ENCODE measurements at regions not wholly inside any gene's neighbourhood (a gene's known extent, or its start where the extent isn't known, plus 50 kb on each side); places are given as distances from the start of the nearest gene placed in this dataset.

DNA sequence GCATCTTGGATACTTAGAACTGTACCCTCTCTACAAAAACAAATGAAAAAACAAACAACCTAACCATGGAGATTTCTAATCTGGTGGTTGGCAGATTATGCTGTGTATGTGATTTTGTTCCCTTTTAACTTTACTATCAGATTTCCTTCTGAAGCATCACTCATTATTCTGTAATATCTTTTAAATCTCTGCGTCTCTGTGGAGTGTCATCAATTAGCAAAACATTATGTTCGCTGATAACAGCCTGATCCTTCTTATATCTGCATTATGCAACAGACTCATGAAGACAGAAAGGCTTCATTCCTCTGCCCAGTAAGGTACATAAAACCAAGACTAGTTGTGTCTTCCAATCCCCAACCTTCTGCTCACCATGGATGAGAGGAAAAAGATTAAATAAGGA is 110.3 kb upstream of the PDE5A start:
- Histone ChIP-seq H3K4me1 (no peaks in the 10 kb centered on the region; the same call in 1 of the 2 replicates), H3K36me3 (no peaks in the 10 kb centered on the region), H3K4me3 (ENCODE audit: low read depth, low read length) (no peak overlapping the region), H3K27me3 (no peaks in the 10 kb centered on the region), H3K9me3 (no peaks in the 10 kb centered on the region)
- no peak for DNase-seq
- TF ChIP-seq, protein P1, sequence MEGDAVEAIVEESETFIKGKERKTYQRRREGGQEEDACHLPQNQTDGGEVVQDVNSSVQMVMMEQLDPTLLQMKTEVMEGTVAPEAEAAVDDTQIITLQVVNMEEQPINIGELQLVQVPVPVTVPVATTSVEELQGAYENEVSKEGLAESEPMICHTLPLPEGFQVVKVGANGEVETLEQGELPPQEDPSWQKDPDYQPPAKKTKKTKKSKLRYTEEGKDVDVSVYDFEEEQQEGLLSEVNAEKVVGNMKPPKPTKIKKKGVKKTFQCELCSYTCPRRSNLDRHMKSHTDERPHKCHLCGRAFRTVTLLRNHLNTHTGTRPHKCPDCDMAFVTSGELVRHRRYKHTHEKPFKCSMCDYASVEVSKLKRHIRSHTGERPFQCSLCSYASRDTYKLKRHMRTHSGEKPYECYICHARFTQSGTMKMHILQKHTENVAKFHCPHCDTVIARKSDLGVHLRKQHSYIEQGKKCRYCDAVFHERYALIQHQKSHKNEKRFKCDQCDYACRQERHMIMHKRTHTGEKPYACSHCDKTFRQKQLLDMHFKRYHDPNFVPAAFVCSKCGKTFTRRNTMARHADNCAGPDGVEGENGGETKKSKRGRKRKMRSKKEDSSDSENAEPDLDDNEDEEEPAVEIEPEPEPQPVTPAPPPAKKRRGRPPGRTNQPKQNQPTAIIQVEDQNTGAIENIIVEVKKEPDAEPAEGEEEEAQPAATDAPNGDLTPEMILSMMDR (IDR thresholded peaks at IDR 0.05; ENCODE audit: low read depth, low read length): no peak

DNA sequence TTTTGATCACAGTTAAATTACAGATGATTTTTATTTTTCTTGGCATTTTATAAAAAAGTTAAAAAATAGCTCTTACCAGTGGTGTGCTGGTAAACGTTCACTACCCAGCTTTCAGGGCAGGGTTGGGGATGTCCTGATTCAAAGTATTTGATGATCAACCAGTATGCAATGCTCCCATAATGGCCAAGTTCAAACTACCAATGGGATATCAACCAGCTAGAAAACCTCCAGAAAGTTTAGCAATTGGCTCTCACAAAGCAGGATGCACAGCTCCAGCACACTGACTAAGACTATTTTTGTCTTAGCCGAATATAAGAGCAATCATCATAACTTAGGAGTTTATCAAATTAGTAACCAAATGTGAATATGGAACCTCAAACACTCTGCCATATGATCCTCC is 108.0 kb upstream of the PDE5A start:
- Histone ChIP-seq H3K27me3 (no peaks in the 10 kb centered on the region), H3K4me3 (ENCODE audit: low read depth, low read length) (no peak overlapping the region), H3K36me3 (no peaks in the 10 kb centered on the region), H3K4me1 (no peaks in the 10 kb centered on the region; the same call in 1 of the 2 replicates), H3K9me3 (no peaks in the 10 kb centered on the region)
- no peak for DNase-seq
- TF ChIP-seq, protein P1 (IDR thresholded peaks at IDR 0.05; ENCODE audit: low read depth, low read length): no peak

DNA sequence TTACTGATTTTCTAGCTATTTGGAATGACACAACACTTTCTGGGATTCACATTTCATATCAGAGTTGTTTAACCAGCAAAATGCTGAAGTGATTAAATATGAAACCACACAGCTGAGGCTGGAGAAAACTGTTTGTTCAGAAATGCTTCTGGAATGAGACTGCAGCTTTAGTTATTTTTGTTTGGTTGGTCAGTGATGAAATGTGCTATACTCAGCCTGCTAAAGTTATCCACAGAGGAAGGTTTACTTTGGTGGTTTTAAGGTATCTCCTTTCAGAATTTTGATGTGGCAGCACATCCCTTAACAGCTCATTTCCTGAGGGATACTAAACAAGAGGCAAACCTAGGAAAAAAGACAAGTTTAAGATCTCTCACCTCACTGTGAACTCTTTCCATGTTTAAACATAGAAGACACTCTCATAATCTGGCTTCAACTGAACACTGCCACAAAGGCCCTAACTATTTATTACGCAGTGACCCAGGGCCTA is 106.6 kb upstream of the PDE5A start:
- no peaks in the 10 kb centered on the region; the same call in 1 of the 2 replicates for H3K4me1 ChIP-seq
- no peaks in the 10 kb centered on the region for H3K27me3 ChIP-seq
- TF ChIP-seq, protein P1 (IDR thresholded peaks at IDR 0.05; ENCODE audit: low read depth, low read length): no peak
- no peaks in the 10 kb centered on the region for H3K9me3 ChIP-seq
- DNase-seq: no peak
- H3K36me3 ChIP-seq: no peaks in the 10 kb centered on the region
- H3K4me3 ChIP-seq (ENCODE audit: low read depth, low read length): no peak overlapping the region

DNA sequence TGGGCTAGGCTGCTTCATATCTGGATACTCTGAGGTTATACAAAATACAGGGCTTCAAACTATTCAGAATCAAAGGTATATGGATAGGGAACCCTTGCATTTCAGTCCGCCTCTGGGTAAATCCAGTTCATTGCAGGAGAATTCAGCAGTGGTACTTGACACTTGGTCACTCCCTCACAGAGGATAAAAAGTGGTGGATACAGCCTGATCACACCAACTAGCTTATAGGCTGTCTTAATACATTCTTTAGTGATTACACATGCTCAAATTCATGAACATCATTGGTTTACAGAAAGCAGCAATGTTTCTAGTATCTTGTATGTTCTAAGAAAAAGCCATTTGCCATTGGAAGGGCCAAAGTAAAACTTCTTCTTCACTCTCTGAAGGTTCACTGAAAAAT is 104.8 kb upstream of the PDE5A start:
- no peak overlapping the region for H3K4me3 ChIP-seq (ENCODE audit: low read depth, low read length)
- no peaks in the 10 kb centered on the region for H3K36me3 ChIP-seq
- H3K27me3 ChIP-seq: no peaks in the 10 kb centered on the region
- no peaks in the 10 kb centered on the region for H3K9me3 ChIP-seq
- no peak for DNase-seq
- H3K4me1 ChIP-seq: no peaks in the 10 kb centered on the region; the same call in 1 of the 2 replicates
- TF ChIP-seq, protein P1 (IDR thresholded peaks at IDR 0.05; ENCODE audit: low read depth, low read length): no peak

DNA sequence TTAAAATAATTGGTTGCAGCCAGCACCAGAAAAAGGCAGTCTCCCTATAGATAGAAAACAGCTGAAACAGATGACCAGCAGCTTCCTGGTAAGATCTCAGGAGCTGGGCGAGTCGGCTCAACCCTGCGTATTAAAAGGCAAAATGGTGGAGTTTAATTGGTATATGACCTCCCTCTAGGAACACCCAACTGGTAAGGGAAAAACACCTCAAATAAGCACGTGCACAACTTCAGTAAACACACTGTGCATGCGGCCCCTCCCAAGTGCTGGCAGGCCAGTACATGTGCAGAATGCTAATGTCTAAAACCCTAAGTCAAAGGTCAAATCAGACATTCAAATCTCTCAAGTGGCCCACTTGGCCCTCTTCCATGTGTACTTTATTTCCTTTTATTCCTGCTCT is 103.2 kb upstream of the PDE5A start:
- H3K9me3 ChIP-seq: no peaks in the 10 kb centered on the region
- H3K27me3 ChIP-seq: 0 out of 2 replicates have a peak, but pooled peaks cover 4% of the 10 kb centered on the region
- no peak overlapping the region for H3K4me3 ChIP-seq (ENCODE audit: low read depth, low read length)
- H3K4me1 ChIP-seq: no peaks in the 10 kb centered on the region; the same call in 1 of the 2 replicates
- no peaks in the 10 kb centered on the region for H3K36me3 ChIP-seq
- TF ChIP-seq, protein P1 (IDR thresholded peaks at IDR 0.05; ENCODE audit: low read depth, low read length): no peak
- no peak for DNase-seq

DNA sequence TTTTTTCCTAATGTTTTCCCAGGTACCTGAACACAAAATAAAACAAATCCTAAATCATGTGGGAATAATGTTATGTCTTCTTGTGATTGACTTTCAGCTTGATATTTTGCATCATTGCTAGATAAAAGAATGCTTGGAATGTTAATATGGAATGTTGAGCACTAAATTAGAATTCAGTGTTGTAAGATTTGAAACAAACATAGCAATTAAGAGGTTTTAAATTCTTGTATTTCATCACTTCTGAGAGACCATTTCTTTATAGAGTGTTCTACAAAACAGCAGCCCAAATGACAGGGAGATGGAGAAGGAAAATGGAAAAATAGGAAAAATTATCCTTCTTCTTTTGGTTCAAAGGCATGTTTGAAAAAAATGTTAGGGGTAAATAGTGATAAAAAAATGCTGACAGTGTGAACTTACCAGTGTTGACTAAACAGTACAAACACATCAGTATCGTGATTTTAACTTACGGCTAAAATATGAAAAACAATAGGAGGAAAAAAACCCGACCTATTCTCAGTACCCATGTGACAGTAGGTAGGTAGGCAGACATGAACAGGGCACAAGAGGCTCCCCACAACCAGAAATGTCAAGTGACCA is 102.6 kb upstream of the PDE5A start:
- H3K4me3 ChIP-seq (ENCODE audit: low read depth, low read length): no peak overlapping the region

More for the DNA sequence above, 102.6 kb upstream of the PDE5A start:
- no peak for DNase-seq
- TF ChIP-seq, protein P1 (IDR thresholded peaks at IDR 0.05; ENCODE audit: low read depth, low read length): no peak
- H3K9me3 ChIP-seq: no peaks in the 10 kb centered on the region
- H3K36me3 ChIP-seq: no peaks in the 10 kb centered on the region
- 0 out of 2 replicates have a peak, but pooled peaks cover 4% of the 10 kb centered on the region for H3K27me3 ChIP-seq
- no peaks in the 10 kb centered on the region; the same call in 1 of the 2 replicates for H3K4me1 ChIP-seq
